Esophagus muscularis mucosa (tissue), 4 donors: ENCODE measurements at regions not wholly inside any gene's neighbourhood (a gene's known extent, or its start where the extent isn't known, plus 50 kb on each side); places are given as distances from the start of the nearest gene placed in this dataset.
"Not testable (repeated sequence)": the region's sequence is repeated elsewhere in the genome, so short reads cannot be mapped to it uniquely, and the experiment has no call there.

Source experiments
- DNase-seq: peaks from one replicate; pipeline ENCODE4 v3.0.0-alpha.2; 2017; ENCODE audit errors: extremely low spot score
- H3K27ac ChIP-seq, 4 donors: fragments of 200-600 bp; sonication (generic); replicated peaks in 1 of 4; 1 replicate in 3 of 4; 2 replicates in 1 of 4; pipeline ENCODE4 v1.5.1; 2016 to 2019; ENCODE audit warnings: mild to moderate bottlenecking in 1 of 4
- H3K27me3 ChIP-seq, 4 donors: fragments of 200-600 bp; sonication (generic); one replicate each; pipeline versions ENCODE4 v1.5.1 to v1.6.0; 2016 to 2019
- H3K36me3 ChIP-seq, 4 donors: fragments of 200-600 bp; sonication (generic); one replicate each; pipeline ENCODE4 v1.5.1; 2016 to 2019
- H3K4me1 ChIP-seq, 4 donors: fragments of 200-600 bp; sonication (generic); one replicate each; pipeline ENCODE4 v1.5.1; 2016 to 2019
- H3K4me3 ChIP-seq, 4 donors: fragments of 200-600 bp; sonication (generic); 1 replicate in 2 of 4; 2 replicates in 2 of 4; pipeline ENCODE4 v1.5.1; 2016 to 2019; ENCODE audit warnings: mild to moderate bottlenecking in 4 of 4, moderate library complexity in 1 of 4
- H3K9me3 ChIP-seq, 4 donors: fragments of 200-600 bp; sonication (generic); 1 replicate in 3 of 4; 2 replicates in 1 of 4; pipeline ENCODE4 v1.5.1; 2016 to 2019
- CTCF ChIP-seq, 3 experiments: fragments of 200-600 bp in 2 of 3; fragments of 450-650 bp in 1 of 3; sonication (generic) in 2 of 3; IDR thresholded peaks; one replicate each; pipeline ENCODE4 v1.5.1; 2017 to 2019; ENCODE audit warnings: antibody characterized with exemption in 3 of 3, mild to moderate bottlenecking in 2 of 3, moderate library complexity in 1 of 3
- EP300 ChIP-seq: sonication (generic); formaldehyde crosslinking; IDR thresholded peaks from one replicate; pipeline ENCODE4 v1.6.1; 2017; ENCODE audit warnings: antibody characterized with exemption
- POLR2A ChIP-seq: fragments of 450-650 bp; IDR thresholded peaks from one replicate; pipeline ENCODE4 v1.6.1; 2017; ENCODE audit warnings: antibody characterized with exemption, moderate library complexity, mild to moderate bottlenecking, low read depth
- POLR2AphosphoS5 ChIP-seq, 2 donors: sonication (generic); formaldehyde crosslinking; IDR thresholded peaks; one replicate each; pipeline ENCODE4 v1.6.1; 2017; ENCODE audit warnings: antibody characterized with exemption in 2 of 2
- WGBS: methylation state at CpG from one replicate; pipeline ENCODE4 v1.1.5; 2018; 5-methylcytosine and 5-hydroxymethylcytosine counted together
- intact Hi-C: fragments of 100-400 bp; cut with DNase I; formaldehyde crosslinking; loops from one replicate; pipeline ENCODE4 v1.15.1; 2023

GRCh38 chr2:186138845-186139244 lies 347.2 kb upstream of the ZC3H15 start:
- Histone ChIP-seq H3K27ac (no peak overlapping the region), H3K36me3 (no peaks in the 10 kb centered on the region), H3K4me3 (no peak overlapping the region), H3K27me3 (no peaks in the 10 kb centered on the region), H3K4me1 (no peaks in the 10 kb centered on the region), H3K9me3 (no peaks in the 10 kb centered on the region)
- WGBS, result 90% methylated on average over 2 of the region's 2 CpGs
- intact Hi-C loops, result no loop called here
- no peak for DNase-seq
- TF ChIP-seq POLR2A, result no peak

GRCh38 chr2:186159101-186159500 lies 327.0 kb upstream of the ZC3H15 start:
- Histone ChIP-seq H3K4me1 (no peaks in the 10 kb centered on the region), H3K27ac (no peak overlapping the region), H3K9me3 (peaks cover 0 to 24% (median 17%) of the 10 kb centered on the region in 4 donors), H3K36me3 (no peaks in the 10 kb centered on the region), H3K4me3 (no peak overlapping the region), H3K27me3 (no peaks in the 10 kb centered on the region)
- intact Hi-C loops, result no loop called here
- DNase-seq, result no peak
- no peak for TF ChIP-seq POLR2A
- no peak for TF ChIP-seq EP300
- no peak for TF ChIP-seq CTCF (IDR thresholded peaks at IDR 0.05)
- no peak for TF ChIP-seq POLR2AphosphoS5 (IDR thresholded peaks at IDR 0.05)

- no peaks in the 10 kb centered on the region for H3K36me3 ChIP-seq
- H3K27me3 ChIP-seq, result no peaks in the 10 kb centered on the region
- H3K9me3 ChIP-seq, result peaks cover 0 to 5% (median 0%) of the 10 kb centered on the region in 4 donors
- no peak overlapping the region for H3K4me3 ChIP-seq
- H3K27ac ChIP-seq, result no peak overlapping the region
- 95% methylated on average over 2 of the region's 2 CpGs for WGBS
- intact Hi-C loops, result no loop called here
- no peak for DNase-seq
- H3K4me1 ChIP-seq, result no peaks in the 10 kb centered on the region
- TF ChIP-seq EP300, result no peak
- TF ChIP-seq POLR2A, result no peak
- TF ChIP-seq CTCF (IDR thresholded peaks at IDR 0.05), result no peak
- TF ChIP-seq POLR2AphosphoS5 (IDR thresholded peaks at IDR 0.05), result no peak
These were observed 321.7 kb upstream of the ZC3H15 start for GRCh38 chr2:186164325-186164724.

GRCh38 chr2:186170693-186171092 lies 315.4 kb upstream of the ZC3H15 start:
- no peak for DNase-seq
- intact Hi-C loops, result no loop called here
- Histone ChIP-seq H3K4me3 (no peak overlapping the region), H3K4me1 (no peaks in the 10 kb centered on the region), H3K36me3 (no peaks in the 10 kb centered on the region), H3K9me3 (no peaks in the 10 kb centered on the region), H3K27ac (no peak overlapping the region), H3K27me3 (no peaks in the 10 kb centered on the region)
- WGBS, result 93% methylated on average over 1 of the region's 1 CpG
- no peak for TF ChIP-seq POLR2AphosphoS5 (IDR thresholded peaks at IDR 0.05)
- no peak for TF ChIP-seq CTCF (IDR thresholded peaks at IDR 0.05)
- TF ChIP-seq EP300, result no peak
- no peak for TF ChIP-seq POLR2A

GRCh38 chr2:186181625-186182024 lies 304.4 kb upstream of the ZC3H15 start:
- H3K9me3 ChIP-seq, result no peaks in the 10 kb centered on the region
- no peaks in the 10 kb centered on the region for H3K27me3 ChIP-seq
- peaks cover 0 to 9% (median 3%) of the 10 kb centered on the region in 4 donors for H3K4me1 ChIP-seq
- H3K36me3 ChIP-seq, result no peaks in the 10 kb centered on the region
- no peak for DNase-seq
- TF ChIP-seq CTCF (IDR thresholded peaks at IDR 0.05) (no peak), POLR2AphosphoS5 (IDR thresholded peaks at IDR 0.05) (no peak), EP300 (no peak), POLR2A (no peak)
- 66% methylated on average over 1 of the region's 1 CpG for WGBS
- H3K27ac ChIP-seq, result no peak overlapping the region
- intact Hi-C loops, result no loop called here
- no peak overlapping the region for H3K4me3 ChIP-seq

GRCh38 chr2:186182366-186182765 lies 303.7 kb upstream of the ZC3H15 start:
- H3K27ac ChIP-seq, H3K4me3 ChIP-seq, DNase-seq, intact Hi-C loops, H3K36me3 ChIP-seq, H3K9me3 ChIP-seq, H3K4me1 ChIP-seq, H3K27me3 ChIP-seq: not testable (repeated sequence)
- 86% methylated on average over 10 of the region's 10 CpGs for WGBS
